GM18519 (cell line): ENCODE measurements at regions not wholly inside any gene's neighbourhood (a gene's known extent, or its start where the extent isn't known, plus 50 kb on each side); places are given as distances from the start of the nearest gene placed in this dataset.
"Not testable (repeated sequence)": the region's sequence is repeated elsewhere in the genome, so short reads cannot be mapped to it uniquely, and the experiment has no call there.

Source experiments
- ATAC-seq: cut with Tn5 transposase; IDR thresholded peaks from one replicate; pipeline ENCODE4 v1.9.1; 2021; ENCODE audit warnings: mild to moderate bottlenecking, moderate library complexity; ENCODE audit not compliant: unreplicated experiment, low FRiP score

DNA sequence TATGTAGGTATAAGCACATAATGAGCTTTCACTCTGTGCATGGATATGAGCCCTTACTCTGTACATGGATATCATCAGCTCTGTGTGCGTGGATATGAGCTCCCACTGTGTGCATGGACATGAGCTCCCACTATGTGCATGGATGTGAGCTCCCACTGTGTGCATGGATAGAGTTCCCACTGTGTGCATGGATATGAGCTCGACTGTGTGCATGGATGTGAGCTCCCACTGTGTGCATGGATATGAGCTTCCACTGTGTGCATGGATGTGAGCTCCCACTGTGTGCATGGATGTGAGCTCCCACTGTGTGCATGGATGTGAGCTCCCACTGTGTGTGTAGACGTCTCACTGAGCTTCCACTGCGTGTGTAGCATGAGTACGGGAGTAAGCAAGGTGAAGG is 149.3 kb upstream of the ALKAL2 start:
- no peak for ATAC-seq

GRCh38 chr2:436205-436604 is 148.3 kb upstream of the ALKAL2 start:
- ATAC-seq = no peak

DNA sequence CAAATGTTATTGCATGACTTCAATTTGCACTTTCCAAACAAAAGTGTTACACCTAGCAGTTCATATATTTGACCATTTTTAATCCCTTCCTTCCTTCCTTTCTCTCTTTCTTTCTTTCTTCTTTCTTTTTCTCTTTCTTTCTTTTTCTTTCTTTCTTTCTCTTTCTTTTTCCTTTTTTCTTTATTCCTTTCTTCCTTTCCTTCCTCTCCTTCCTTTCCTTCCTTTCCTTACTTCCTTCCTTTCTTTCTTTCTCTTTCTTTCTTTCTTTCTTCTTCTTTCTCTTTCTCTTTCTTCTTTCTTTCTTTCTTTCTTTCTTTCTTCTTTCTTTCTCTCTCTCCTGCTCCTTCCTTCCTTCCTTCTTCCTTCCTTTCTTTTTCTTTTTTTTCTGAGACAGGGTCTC is 146.7 kb upstream of the ALKAL2 start:
- ATAC-seq = no peak

DNA sequence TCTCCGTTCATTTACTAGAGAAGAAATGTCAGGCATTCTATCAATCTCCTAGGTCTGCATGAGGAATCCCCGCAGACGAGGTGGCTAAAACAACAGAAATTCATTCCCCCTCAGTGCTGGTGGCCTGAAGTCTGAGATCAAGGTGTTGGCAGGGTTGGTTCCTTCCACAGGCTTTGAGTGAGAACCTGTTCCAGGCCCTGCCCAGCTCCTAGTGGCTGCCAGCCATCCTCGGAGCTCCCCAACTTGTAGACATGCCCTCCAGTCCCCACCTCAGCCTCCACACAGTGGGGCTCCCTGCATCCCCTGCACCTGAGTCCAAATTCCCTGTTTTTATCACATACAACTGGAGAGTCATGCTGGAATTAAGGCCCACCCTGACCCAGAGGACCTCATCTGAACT is 145.3 kb upstream of the ALKAL2 start:
- ATAC-seq = no peak

DNA sequence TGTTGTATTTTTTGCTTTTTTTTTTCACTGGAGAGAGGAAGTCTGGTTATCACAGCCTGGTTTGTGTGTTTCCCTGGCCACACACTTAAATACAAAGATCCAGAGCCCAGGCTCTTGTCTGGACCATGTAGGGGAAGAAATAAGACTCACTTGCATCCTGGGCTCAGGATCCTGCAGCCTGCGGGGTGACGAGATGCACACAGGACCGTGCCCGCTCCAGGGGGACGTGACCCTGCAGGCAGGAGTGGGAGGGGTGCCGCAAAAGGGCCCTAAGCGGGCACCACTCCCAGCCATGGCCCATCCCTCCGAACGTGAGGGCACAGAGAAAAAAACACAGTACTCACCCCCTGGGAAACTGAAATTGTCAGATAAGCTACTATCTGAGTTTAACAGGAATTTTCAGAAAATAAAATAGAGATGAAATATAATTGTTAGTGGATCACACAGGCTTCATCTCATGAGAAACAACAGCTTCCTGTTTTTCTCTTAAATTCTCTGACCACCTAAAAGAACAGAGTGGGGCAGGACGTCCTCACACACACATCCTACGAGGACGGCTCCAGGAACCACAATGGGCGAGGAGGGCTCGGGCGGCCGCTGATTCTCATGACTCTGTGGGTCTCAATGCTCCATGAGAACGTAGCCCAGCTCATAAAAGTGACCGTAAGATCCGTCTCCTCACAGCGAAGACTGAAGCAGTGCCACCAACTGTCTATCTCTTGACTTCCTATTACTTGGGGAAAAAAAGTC is 142.6 kb upstream of the ALKAL2 start:
- no peak for ATAC-seq

- no peak for ATAC-seq
Measured at GRCh38 chr2:429575-430254, 141.8 kb upstream of the ALKAL2 start.

GRCh38 chr2:429142-429541 is 141.3 kb upstream of the ALKAL2 start:
- no peak for ATAC-seq

- ATAC-seq = no peak
Measured at GRCh38 chr2:428591-428990, 140.7 kb upstream of the ALKAL2 start.

- not testable (repeated sequence) for ATAC-seq
Measured at GRCh38 chr2:426696-427095, 138.8 kb upstream of the ALKAL2 start.

GRCh38 chr2:425947-426346 is 138.1 kb upstream of the ALKAL2 start:
- ATAC-seq = no peak

GRCh38 chr2:425243-425642 is 137.4 kb upstream of the ALKAL2 start:
- ATAC-seq = no peak

GRCh38 chr2:424306-425171 is 136.6 kb upstream of the ALKAL2 start:
- no peak for ATAC-seq

DNA sequence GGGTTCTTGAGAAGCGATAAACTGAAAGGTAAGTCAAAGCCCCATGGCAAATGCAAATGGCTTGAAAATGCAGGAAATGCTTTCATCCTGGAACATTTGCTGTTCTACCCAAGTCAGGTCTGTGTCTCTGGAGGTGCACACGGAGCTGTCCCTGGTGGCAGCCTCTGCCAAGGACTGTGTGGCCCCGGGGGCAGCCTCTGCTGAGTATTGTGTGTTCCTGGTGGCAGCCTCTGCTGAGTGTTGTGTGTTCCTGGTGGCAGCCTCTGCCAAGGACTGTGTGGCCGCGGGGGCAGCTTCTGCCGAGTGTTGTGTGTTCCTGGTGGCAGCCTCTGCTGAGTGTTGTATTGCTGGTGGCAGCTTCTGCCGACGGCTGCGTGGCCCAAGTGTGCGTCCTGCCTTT is 135.6 kb upstream of the ALKAL2 start:
- no peak for ATAC-seq

DNA sequence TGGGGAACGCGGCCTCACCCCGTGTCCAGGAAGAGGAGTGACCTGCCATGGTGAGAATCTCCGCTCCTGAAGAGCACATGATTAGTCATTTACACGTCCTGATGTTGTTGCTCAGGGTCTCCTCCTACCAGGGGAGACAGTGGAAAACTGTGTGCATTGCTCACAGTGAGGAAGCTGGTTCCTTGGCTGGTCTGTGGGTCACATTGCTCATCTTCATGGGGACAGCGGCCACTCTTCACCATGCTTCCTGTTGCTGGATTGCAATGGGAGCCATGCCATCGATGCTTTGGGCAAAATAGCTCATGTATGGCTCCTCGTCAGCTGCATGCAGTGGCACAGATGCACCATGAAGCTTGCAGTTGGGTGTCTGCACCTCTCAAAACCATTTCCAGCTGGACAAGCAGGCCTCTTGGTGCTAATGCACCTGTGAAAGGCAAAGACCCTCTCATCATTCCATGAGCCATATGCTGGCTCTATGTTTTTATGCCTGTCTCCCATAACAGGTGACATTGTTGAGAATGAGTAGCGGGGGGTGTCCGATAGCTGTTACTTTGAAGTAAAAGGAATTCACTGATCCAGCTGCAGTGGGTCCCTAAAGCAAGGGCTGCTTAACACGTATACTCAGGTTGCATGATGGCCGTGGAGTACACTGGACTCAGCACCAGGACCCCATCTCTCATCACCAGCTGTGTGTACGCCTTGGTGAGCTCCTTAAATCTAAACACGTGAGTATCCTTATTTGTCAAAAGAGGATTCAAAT is 135.0 kb upstream of the ALKAL2 start:
- ATAC-seq = no peak

DNA sequence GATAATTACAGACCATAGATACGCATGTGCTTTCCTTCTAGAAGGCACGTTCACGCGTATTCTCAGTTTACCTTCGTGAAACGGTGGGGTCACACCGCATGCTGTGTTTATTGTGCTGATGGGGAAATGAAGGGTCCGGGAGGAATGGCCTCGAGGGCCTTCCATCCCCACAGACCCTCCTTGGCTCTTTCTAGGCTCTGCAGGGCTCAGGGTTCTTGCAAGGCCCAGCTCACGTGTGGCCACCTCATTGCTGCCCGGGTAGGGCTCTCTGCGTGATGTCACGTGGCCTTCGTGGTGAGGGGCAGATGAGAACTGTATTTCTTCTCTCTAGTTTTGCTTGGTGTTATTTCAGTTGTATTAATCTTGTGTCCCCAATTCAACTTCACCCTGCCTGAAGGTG is 133.5 kb upstream of the ALKAL2 start:
- ATAC-seq = no peak

- no peak for ATAC-seq
Measured at GRCh38 chr2:419687-420317, 131.9 kb upstream of the ALKAL2 start.

GRCh38 chr2:417662-418061 is 129.8 kb upstream of the ALKAL2 start:
- ATAC-seq = no peak

DNA sequence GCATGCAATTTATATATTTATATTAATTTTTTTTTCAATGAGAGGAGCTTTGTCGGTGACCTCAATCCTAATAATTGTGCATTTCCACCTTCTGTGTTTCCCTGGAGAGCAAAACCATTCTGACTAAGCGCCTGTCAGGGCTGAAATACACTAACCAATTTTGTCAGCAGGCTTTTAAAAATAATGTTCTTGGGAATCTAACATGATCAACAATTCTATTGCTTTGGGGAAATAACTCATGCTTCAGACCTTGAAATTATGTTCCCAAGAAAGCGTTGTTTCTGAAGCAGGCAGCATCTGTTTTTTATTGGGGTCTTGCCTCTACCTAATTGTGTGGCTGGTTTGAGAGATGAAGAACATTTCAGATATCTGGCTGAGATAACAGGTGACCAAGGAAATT is 129.1 kb upstream of the ALKAL2 start:
- no peak for ATAC-seq

GRCh38 chr2:415986-416610 is 128.2 kb upstream of the ALKAL2 start:
- ATAC-seq = no peak

DNA sequence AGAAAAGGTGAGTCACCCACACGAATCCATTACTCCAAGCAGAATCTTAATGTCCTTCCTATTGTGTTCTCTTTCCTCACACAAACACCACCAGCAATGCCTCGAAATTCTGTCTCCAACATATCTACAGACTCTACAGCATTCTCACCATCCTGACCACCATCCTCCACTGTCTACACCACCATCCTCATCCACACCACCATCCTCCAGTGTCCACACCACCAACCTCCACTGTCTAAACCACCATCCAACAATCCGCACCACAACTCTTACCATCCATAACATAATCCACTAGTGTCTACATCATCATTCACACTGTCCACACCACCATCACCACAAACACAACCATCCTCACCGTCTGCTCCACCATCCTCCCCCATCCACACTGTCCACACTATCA is 121.6 kb upstream of the ALKAL2 start:
- ATAC-seq = no peak
